ENCODE measurements at regions not wholly inside any gene's neighbourhood (a gene's known extent, or its start where the extent isn't known, plus 50 kb on each side); places are given as distances from the start of the nearest gene placed in this dataset.
A peak's percentile ranks its signal among the peaks of the same experiment; 100 is the strongest.

DNA sequence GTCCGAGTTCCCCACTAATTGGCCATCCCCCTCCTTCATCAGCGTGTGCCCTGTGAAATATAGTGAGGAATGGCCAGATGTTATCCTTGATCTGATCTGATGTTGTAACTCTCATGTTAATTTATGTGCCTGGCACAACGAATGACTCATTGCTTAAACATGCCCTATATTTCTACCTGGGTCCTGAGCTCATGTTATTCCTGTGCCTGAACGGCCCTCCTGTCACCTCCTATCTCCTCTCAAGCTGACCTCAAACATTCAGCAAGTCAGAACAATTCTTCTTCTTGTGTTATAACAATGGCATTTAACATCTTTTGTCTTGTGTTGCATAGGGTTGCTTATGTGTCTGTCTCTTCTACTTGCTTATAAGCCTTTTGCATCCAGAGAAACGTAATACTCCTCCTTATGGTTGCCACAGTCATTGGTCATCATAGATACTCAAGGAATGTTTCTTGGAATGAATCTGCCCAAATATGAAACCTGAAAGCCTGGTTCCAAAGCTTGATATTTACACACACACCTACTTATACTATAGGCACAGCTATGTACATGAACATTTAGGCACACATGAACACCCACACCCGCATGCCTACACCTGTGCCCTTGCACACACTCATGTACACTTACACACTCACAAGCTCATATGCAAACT, 80.2 kb upstream of the PHLPP1 start:
- Histone ChIP-seq H4K20me1 (ENCODE audit: insufficient read depth, low read length) (no peaks in the 10 kb centered on the region), H3K4me2 (ENCODE audit: low read length) (no peak overlapping the region), H3K4me3 (ENCODE audit: low read length) (no peak overlapping the region), H3K9ac (ENCODE audit: low read length) (no peak overlapping the region), H3K9me3 (ENCODE audit: insufficient read depth, low read length) (no peaks in the 10 kb centered on the region; the same call in 1 of the 2 replicates), H3K27me3 (ENCODE audit: low read depth, low read length) (peaks cover 73% of the 10 kb centered on the region), H3K27ac (ENCODE audit: low read length) (no peak overlapping the region), H3K36me3 (replicated peaks; ENCODE audit: low read depth, low read length) (no peaks in the 10 kb centered on the region), H3K4me1 (ENCODE audit: low read length) (peaks cover 19% of the 10 kb centered on the region), H2AFZ (ENCODE audit: low read depth, low read length) (no peak overlapping the region), H3K79me2 (ENCODE audit: low read length) (no peaks in the 10 kb centered on the region)
- TF ChIP-seq EZH2phosphoT487 (IDR thresholded peaks at IDR 0.05; ENCODE audit: low read depth) (no peak), CTCF (IDR thresholded peaks at IDR 0.05; ENCODE audit: low read depth, low read length) (no peak)

GRCh38 chr18:62637403-62637802, 77.9 kb upstream of the PHLPP1 start:
- Histone ChIP-seq H3K4me3 (ENCODE audit: low read length) (no peak overlapping the region), H3K9me3 (ENCODE audit: insufficient read depth, low read length) (no peaks in the 10 kb centered on the region), H3K4me2 (ENCODE audit: low read length) (no peak overlapping the region), H3K27me3 (ENCODE audit: low read depth, low read length) (peaks cover 54% of the 10 kb centered on the region), H3K27ac (ENCODE audit: low read length) (no peak overlapping the region), H3K79me2 (ENCODE audit: low read length) (no peaks in the 10 kb centered on the region), H3K4me1 (ENCODE audit: low read length) (peaks cover 19% of the 10 kb centered on the region), H3K36me3 (replicated peaks; ENCODE audit: low read depth, low read length) (no peaks in the 10 kb centered on the region), H3K9ac (ENCODE audit: low read length) (no peak overlapping the region), H2AFZ (ENCODE audit: low read depth, low read length) (no peak overlapping the region), H4K20me1 (ENCODE audit: insufficient read depth, low read length) (no peaks in the 10 kb centered on the region)
- TF ChIP-seq CTCF (IDR thresholded peaks at IDR 0.05; ENCODE audit: low read depth, low read length), result no peak
- TF ChIP-seq EZH2phosphoT487 (IDR thresholded peaks at IDR 0.05; ENCODE audit: low read depth), result no peak

- Histone ChIP-seq H3K4me1 (ENCODE audit: low read length) (peaks cover 17% of the 10 kb centered on the region), H2AFZ (ENCODE audit: low read depth, low read length) (no peak overlapping the region; the same call in 1 of the 2 replicates)
Observed at GRCh38 chr18:62637807-62638687, 77.3 kb upstream of the PHLPP1 start.

More at GRCh38 chr18:62637807-62638687, 77.3 kb upstream of the PHLPP1 start:
- TF ChIP-seq CTCF (IDR thresholded peaks at IDR 0.05; ENCODE audit: low read depth, low read length) (peak; percentile 97), EZH2phosphoT487 (IDR thresholded peaks at IDR 0.05; ENCODE audit: low read depth) (no peak)
- Histone ChIP-seq H3K4me3 (ENCODE audit: low read length) (no peak overlapping the region), H3K36me3 (replicated peaks; ENCODE audit: low read depth, low read length) (no peaks in the 10 kb centered on the region), H3K27me3 (ENCODE audit: low read depth, low read length) (peaks cover 48% of the 10 kb centered on the region), H3K27ac (ENCODE audit: low read length) (no peak overlapping the region), H3K9ac (ENCODE audit: low read length) (no peak overlapping the region), H3K4me2 (ENCODE audit: low read length) (peak overlapping the region; percentile 16), H3K79me2 (ENCODE audit: low read length) (no peaks in the 10 kb centered on the region), H4K20me1 (ENCODE audit: insufficient read depth, low read length) (no peaks in the 10 kb centered on the region), H3K9me3 (ENCODE audit: insufficient read depth, low read length) (no peaks in the 10 kb centered on the region)
